PC-9 (cell line): ENCODE measurements at regions not wholly inside any gene's neighbourhood (a gene's known extent, or its start where the extent isn't known, plus 50 kb on each side); places are given as distances from the start of the nearest gene placed in this dataset.

Experiments
- BruUV-seq: library from RNA; stranded (reverse); fragments of 400-500 nt; replicated peaks from 2 replicates; lab custom pipeline; 2021; lab: Mats Ljungman, UMichigan
- CTCF ChIA-PET: fragments of 300-600 bp; sonication (Branson Sonifier 250); formaldehyde crosslinking; loops from one replicate; lab custom pipeline; 2022; ENCODE audit warnings: antibody characterized with exemption; lab: Charles Lee
- POLR2A ChIA-PET: fragments of 300-600 bp; sonication (Branson Sonifier 250); formaldehyde crosslinking; loops from one replicate; lab custom pipeline; 2022; ENCODE audit warnings: antibody characterized with exemption; ENCODE audit not compliant: unreplicated experiment; lab: Charles Lee
- DNase-seq, 2 experiments: peaks; one replicate each; pipeline versions ENCODE4 v3.0.0 to v3.0.0-alpha.2; 2015 to 2022; ENCODE audit warnings: mixed read lengths in 1 of 2
- H2AFZ ChIP-seq: fragments of 200-600 bp; sonication (generic); 2 replicates; pipeline ENCODE4 v1.8.1; 2017; ENCODE audit warnings: antibody characterized with exemption
- H3F3A ChIP-seq: fragments of 200-600 bp; sonication (generic); 2 replicates; pipeline ENCODE4 v1.8.1; 2017; ENCODE audit warnings: antibody characterized with exemption, mild to moderate bottlenecking, low read depth; ENCODE audit not compliant: insufficient read depth
- H3K27ac ChIP-seq: fragments of 200-600 bp; sonication (generic); 2 replicates; pipeline ENCODE4 v1.6.1; 2016; ENCODE audit warnings: mixed run types
- H3K27me3 ChIP-seq: fragments of 200-600 bp; sonication (generic); 2 replicates; pipeline ENCODE4 v1.6.1; 2016; ENCODE audit warnings: low read depth, mixed run types; ENCODE audit not compliant: insufficient read depth
- H3K36me3 ChIP-seq: fragments of 200-600 bp; sonication (generic); 2 replicates; pipeline ENCODE4 v1.6.1; 2016; ENCODE audit warnings: low read depth, mixed run types
- H3K4me1 ChIP-seq: fragments of 200-600 bp; sonication (generic); replicated peaks from 2 replicates; pipeline ENCODE4 v1.6.1; 2016; ENCODE audit warnings: mixed run types; ENCODE audit not compliant: insufficient read depth
- H3K4me2 ChIP-seq: fragments of 200-600 bp; sonication (generic); 2 replicates; pipeline ENCODE4 v1.6.1; 2017; ENCODE audit warnings: mixed run types
- H3K4me3 ChIP-seq: fragments of 200-600 bp; sonication (generic); 2 replicates; pipeline ENCODE4 v1.6.1; 2016; ENCODE audit warnings: mixed run types
- H3K79me2 ChIP-seq: fragments of 200-600 bp; sonication (generic); 2 replicates; pipeline ENCODE4 v1.6.1; 2017; ENCODE audit warnings: low read depth, mixed run types
- H3K9me2 ChIP-seq: fragments of 200-600 bp; sonication (generic); 2 replicates; pipeline ENCODE4 v1.8.1; 2017; ENCODE audit warnings: mild to moderate bottlenecking; ENCODE audit not compliant: insufficient read depth
- H3K9me3 ChIP-seq: fragments of 200-600 bp; sonication (generic); 2 replicates; pipeline ENCODE4 v1.8.1; 2016; ENCODE audit warnings: low read depth; ENCODE audit not compliant: insufficient read depth
- H4K20me1 ChIP-seq: fragments of 200-600 bp; sonication (generic); 2 replicates; pipeline ENCODE4 v1.8.1; 2017; ENCODE audit not compliant: insufficient read depth
- CTCF ChIP-seq: fragments of 200-600 bp; sonication (generic); conservative IDR thresholded peaks from 2 replicates; pipeline ENCODE4 v1.6.1; 2017; ENCODE audit warnings: mixed run types, antibody characterized with exemption, mild to moderate bottlenecking, moderate library complexity
- EZH2 ChIP-seq: fragments of 200-600 bp; sonication (generic); IDR thresholded peaks from 2 replicates; pipeline ENCODE4 v1.8.0; 2017; ENCODE audit warnings: antibody characterized with exemption, low read depth
- intact Hi-C: fragments of 100-400 bp; cut with micrococcal nuclease; formaldehyde crosslinking; loops from one replicate; pipeline ENCODE4 v1.10.0; 2022; ENCODE audit not compliant: unreplicated experiment

- Histone ChIP-seq H4K20me1 (no peaks in the 10 kb centered on the region), H2AFZ (no peak overlapping the region), H3F3A (no peaks in the 10 kb centered on the region), H3K27ac (no peak overlapping the region), H3K4me1 (no peaks in the 10 kb centered on the region), H3K4me3 (no peak overlapping the region), H3K9me3 (no peaks in the 10 kb centered on the region), H3K27me3 (no peaks in the 10 kb centered on the region), H3K79me2 (no peaks in the 10 kb centered on the region), H3K9me2 (no peaks in the 10 kb centered on the region), H3K36me3 (no peaks in the 10 kb centered on the region), H3K4me2 (no peak overlapping the region)
- ChIA-PET POLR2A (no interaction called here), CTCF (no interaction called here)
- TF ChIP-seq CTCF (no peak), EZH2 (no peak)
- no peak for DNase-seq
- intact Hi-C loops, result no loop called here
- BruUV-seq, result no TSS peak
Measured at GRCh38 chr21:23684431-23684830, 1922.8 kb downstream of the MRPL39 start.

GRCh38 chr21:23664193-23664694 is 1943.0 kb downstream of the MRPL39 start:
- Histone ChIP-seq H3K4me1 (no peaks in the 10 kb centered on the region), H3K9me3 (no peaks in the 10 kb centered on the region), H3K27me3 (no peaks in the 10 kb centered on the region), H4K20me1 (no peaks in the 10 kb centered on the region), H3K79me2 (no peaks in the 10 kb centered on the region), H3K36me3 (no peaks in the 10 kb centered on the region), H3K27ac (no peak overlapping the region), H3K4me2 (no peak overlapping the region), H2AFZ (no peak overlapping the region), H3F3A (no peaks in the 10 kb centered on the region), H3K9me2 (no peaks in the 10 kb centered on the region), H3K4me3 (no peak overlapping the region)
- no peak for DNase-seq
- no TSS peak for BruUV-seq
- TF ChIP-seq EZH2, result no peak
- no peak for TF ChIP-seq CTCF
- ChIA-PET POLR2A (no interaction called here), CTCF (no interaction called here)
- intact Hi-C loops, result no loop called here

- H3F3A ChIP-seq, result no peaks in the 10 kb centered on the region
- no peaks in the 10 kb centered on the region for H4K20me1 ChIP-seq
- BruUV-seq, result no TSS peak
- DNase-seq, result no peak
- ChIA-PET CTCF (no interaction called here), POLR2A (no interaction called here)
- TF ChIP-seq CTCF, result no peak
- no peak overlapping the region for H3K27ac ChIP-seq
- no peak overlapping the region for H3K4me2 ChIP-seq
- intact Hi-C loops, result no loop called here
- H3K36me3 ChIP-seq, result no peaks in the 10 kb centered on the region
- H3K79me2 ChIP-seq, result no peaks in the 10 kb centered on the region
- no peaks in the 10 kb centered on the region for H3K27me3 ChIP-seq
- no peak overlapping the region for H2AFZ ChIP-seq
- H3K4me3 ChIP-seq, result no peak overlapping the region
- H3K9me3 ChIP-seq, result no peaks in the 10 kb centered on the region
- H3K4me1 ChIP-seq, result no peaks in the 10 kb centered on the region
- no peaks in the 10 kb centered on the region for H3K9me2 ChIP-seq
Measured at GRCh38 chr21:23660560-23660959, 1946.7 kb downstream of the MRPL39 start.
